H9 (cell line): ENCODE measurements at regions not wholly inside any gene's neighbourhood (a gene's known extent, or its start where the extent isn't known, plus 50 kb on each side); places are given as distances from the start of the nearest gene placed in this dataset.

ENCODE experiments used
- DNase-seq: peaks from one replicate; pipeline ENCODE4 v3.0.0-alpha.2; 2017
- H2AFZ ChIP-seq: one replicate; pipeline ENCODE4 v1.6.1; 2013; ENCODE audit warnings: mild to moderate bottlenecking, low read length, control low read depth, moderate library complexity
- H2AK5ac ChIP-seq: 2 replicates; pipeline ENCODE4 v1.6.1; 2013; ENCODE audit warnings: low read length, control low read depth, mixed read lengths; ENCODE audit not compliant: insufficient read length
- H2BK120ac ChIP-seq: one replicate; pipeline ENCODE4 v1.6.1; 2013; ENCODE audit warnings: low read depth, mild to moderate bottlenecking, low read length, control low read depth, inconsistent platforms; ENCODE audit not compliant: poor library complexity, severe bottlenecking
- H2BK12ac ChIP-seq: 2 replicates; pipeline ENCODE4 v1.6.1; 2013; ENCODE audit warnings: low read length, control low read depth, mixed read lengths, low read depth; ENCODE audit not compliant: insufficient read length
- H2BK15ac ChIP-seq: 2 replicates; pipeline ENCODE4 v1.6.1; 2013; ENCODE audit warnings: low read depth, low read length, control low read depth
- H2BK20ac ChIP-seq: one replicate; pipeline ENCODE4 v1.6.1; 2013; ENCODE audit warnings: low read depth, mild to moderate bottlenecking, low read length, control low read depth, inconsistent platforms; ENCODE audit not compliant: poor library complexity, severe bottlenecking
- H2BK5ac ChIP-seq: 2 replicates; pipeline ENCODE4 v1.6.1; 2013; ENCODE audit warnings: low read length, control low read depth, mixed read lengths; ENCODE audit not compliant: insufficient read length
- H3K14ac ChIP-seq: 2 replicates; pipeline ENCODE4 v1.6.1; 2013; ENCODE audit warnings: low read length, control low read depth; ENCODE audit not compliant: insufficient read depth
- H3K18ac ChIP-seq: 2 replicates; pipeline ENCODE4 v1.6.1; 2013; ENCODE audit warnings: low read depth, mild to moderate bottlenecking, mixed read lengths, low read length, control low read depth; ENCODE audit not compliant: insufficient read length
- H3K23ac ChIP-seq: 2 replicates; pipeline ENCODE4 v1.6.1; 2013; ENCODE audit warnings: low read length, control low read depth, mixed read lengths, low read depth; ENCODE audit not compliant: insufficient read length
- H3K23me2 ChIP-seq: 2 replicates; pipeline ENCODE4 v1.6.1; 2013; ENCODE audit warnings: low read depth, mild to moderate bottlenecking, mixed read lengths, low read length, control low read depth; ENCODE audit not compliant: insufficient read length, poor library complexity, severe bottlenecking
- H3K27ac ChIP-seq: 2 replicates; pipeline ENCODE4 v1.5.1; 2013; ENCODE audit warnings: low read length, control low read depth, mixed read lengths, low read depth; ENCODE audit not compliant: insufficient read length
- H3K27me3 ChIP-seq: 2 replicates; pipeline ENCODE4 v1.6.1; 2013; ENCODE audit warnings: low read length, control low read depth, inconsistent platforms; ENCODE audit not compliant: insufficient read depth
- H3K4ac ChIP-seq: 2 replicates; pipeline ENCODE4 v1.6.1; 2013; ENCODE audit warnings: low read depth, mild to moderate bottlenecking, control low read depth, inconsistent platforms, low read length, moderate library complexity
- H3K4me1 ChIP-seq: 2 replicates; pipeline ENCODE4 v1.6.1; 2013; ENCODE audit warnings: low read length, control low read depth, inconsistent platforms; ENCODE audit not compliant: insufficient read depth
- H3K4me2 ChIP-seq: 2 replicates; pipeline ENCODE4 v1.6.1; 2013; ENCODE audit warnings: low read length, control low read depth, mixed read lengths; ENCODE audit not compliant: insufficient read length, insufficient read depth
- H3K56ac ChIP-seq: 2 replicates; pipeline ENCODE4 v1.6.1; 2013; ENCODE audit warnings: low read depth, mild to moderate bottlenecking, mixed read lengths, low read length, control low read depth; ENCODE audit not compliant: insufficient read length
- H3K79me1 ChIP-seq: 2 replicates; pipeline ENCODE4 v1.6.1; 2013; ENCODE audit warnings: low read depth, mild to moderate bottlenecking, moderate library complexity, low read length, control low read depth, inconsistent platforms; ENCODE audit not compliant: insufficient read depth, poor library complexity, severe bottlenecking
- H3K79me2 ChIP-seq: 2 replicates; pipeline ENCODE4 v1.6.1; 2013; ENCODE audit warnings: low read length, control low read depth, inconsistent platforms; ENCODE audit not compliant: insufficient read depth
- H3K9ac ChIP-seq: 2 replicates; pipeline ENCODE4 v1.6.1; 2013; ENCODE audit warnings: low read length, control low read depth, mixed read lengths; ENCODE audit not compliant: insufficient read length; ENCODE audit errors: extremely low read depth
- H3K9me3 ChIP-seq: one replicate; pipeline ENCODE4 v1.6.1; 2013; ENCODE audit warnings: low read depth, low read length, inconsistent platforms; ENCODE audit not compliant: control insufficient read depth
- H3T11ph ChIP-seq: one replicate; pipeline ENCODE4 v1.6.1; 2013; ENCODE audit warnings: mild to moderate bottlenecking, low read length, control low read depth, inconsistent platforms
- H4K20me1 ChIP-seq: one replicate; pipeline ENCODE4 v1.6.1; 2013; ENCODE audit not compliant: control insufficient read depth, insufficient read length, insufficient read depth
- H4K5ac ChIP-seq: 2 replicates; pipeline ENCODE4 v1.6.1; 2013; ENCODE audit warnings: low read depth, mild to moderate bottlenecking, mixed read lengths, low read length, control low read depth; ENCODE audit not compliant: insufficient read length
- H4K8ac ChIP-seq: replicated peaks from 2 replicates; pipeline ENCODE4 v1.6.1; 2013; ENCODE audit warnings: low read length, control low read depth, mixed read lengths, low read depth; ENCODE audit not compliant: insufficient read length
- H4K91ac ChIP-seq: 2 replicates; pipeline ENCODE4 v1.6.1; 2013; ENCODE audit warnings: low read depth, mild to moderate bottlenecking, moderate library complexity, mixed read lengths, low read length, control low read depth; ENCODE audit not compliant: insufficient read length
- H3K27ac Mint-ChIP-seq, 3 experiments: 2 replicates in 2 of 3; 3 replicates in 1 of 3; pipeline ENCODE4 v1.8.0; 2020 to 2021; ENCODE audit warnings: mixed read lengths in 3 of 3, mild to moderate bottlenecking in 1 of 3, moderate library complexity in 1 of 3
- H3K27me3 Mint-ChIP-seq: 2 replicates; pipeline ENCODE4 v1.8.0; 2021; ENCODE audit warnings: low read depth, mild to moderate bottlenecking, moderate library complexity, mixed read lengths
- H3K36me3 Mint-ChIP-seq, 3 experiments: 2 replicates in 2 of 3; 3 replicates in 1 of 3; pipeline ENCODE4 v1.8.0; 2020 to 2021; ENCODE audit warnings: low read depth in 3 of 3, mixed read lengths in 3 of 3; ENCODE audit not compliant: insufficient read depth in 1 of 3
- H3K4me1 Mint-ChIP-seq, 2 experiments: 2 replicates each; pipeline ENCODE4 v1.8.0; 2020; ENCODE audit warnings: mixed read lengths in 2 of 2
- H3K4me3 Mint-ChIP-seq, 2 experiments: 2 replicates in 1 of 2; 3 replicates in 1 of 2; pipeline ENCODE4 v1.8.0; 2020 to 2021; ENCODE audit warnings: mild to moderate bottlenecking in 2 of 2, mixed read lengths in 2 of 2, moderate library complexity in 1 of 2
- H3K9me3 Mint-ChIP-seq, 2 experiments: 2 replicates in 1 of 2; 3 replicates in 1 of 2; pipeline ENCODE4 v1.8.0; 2020; ENCODE audit warnings: mild to moderate bottlenecking in 2 of 2, mixed read lengths in 2 of 2, moderate library complexity in 1 of 2
- WGBS: extraction: QIAGEN DNeasy Blood & Tissue Kit; methylation state at CpG from one replicate; pipeline ENCODE4 v1.1.7; 2013; ENCODE audit warnings: missing lambda C conversion rate, low lambda C conversion rate, mixed read lengths; ENCODE audit not compliant: insufficient read length; ENCODE audit errors: extremely low coverage; 5-methylcytosine and 5-hydroxymethylcytosine counted together
- TF ChIP-seq, protein P1 (sequence below): fragments of 200-600 bp; sonication (generic); conservative IDR thresholded peaks from 3 replicates; pipeline ENCODE4 v1.8.0; 2021; ENCODE audit warnings: antibody characterized with exemption, mild to moderate bottlenecking

DNA sequence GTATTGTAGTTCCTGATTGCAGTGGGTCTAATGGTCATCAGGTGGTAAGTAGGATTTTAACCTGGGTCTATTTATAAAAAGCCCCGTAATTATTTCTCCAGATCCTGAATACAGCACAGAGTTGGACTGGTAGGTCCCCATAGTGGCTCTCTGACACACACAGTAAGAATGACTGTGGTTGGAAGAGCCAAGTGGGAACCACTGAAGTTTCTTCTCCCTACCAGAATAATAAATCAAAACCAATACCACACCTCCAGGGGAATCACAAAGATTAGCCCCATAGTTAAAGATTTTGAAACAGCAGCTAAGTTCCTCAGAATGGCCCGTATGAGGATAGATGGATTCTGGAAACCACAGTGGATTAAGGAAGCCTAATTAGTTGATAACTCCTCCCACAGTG lies 68.4 kb upstream of the ZFR start:
- Histone ChIP-seq H2BK120ac (no peak overlapping the region), H3K4me2 (no peak overlapping the region), H2AK5ac (no peak overlapping the region), H3K9me3 (no peaks in the 10 kb centered on the region), H3K4ac (no peak overlapping the region), H3K27me3 (no peaks in the 10 kb centered on the region), H3K79me1 (no peaks in the 10 kb centered on the region), H2BK15ac (no peak overlapping the region), H3K79me2 (no peaks in the 10 kb centered on the region), H3K9ac (no peak overlapping the region), H3K27ac (no peak overlapping the region), H3T11ph (no peak overlapping the region), H3K23me2 (no peaks in the 10 kb centered on the region), H2BK20ac (no peak overlapping the region), H2AFZ (no peak overlapping the region), H2BK12ac (no peak overlapping the region), H4K91ac (no peak overlapping the region), H3K56ac (no peak overlapping the region), H4K8ac (no peak overlapping the region), H3K4me1 (no peaks in the 10 kb centered on the region), H2BK5ac (no peak overlapping the region), H3K14ac (no peak overlapping the region), H4K5ac (no peak overlapping the region), H4K20me1 (no peaks in the 10 kb centered on the region), H3K18ac (no peak overlapping the region), H3K23ac (no peak overlapping the region)
- no CpG with 5 or more reads among the region's 2 CpGs for WGBS
- Mint-ChIP-seq H3K4me3 (no peak overlapping the region), H3K27ac (no peak overlapping the region), H3K4me1 (peaks cover 2 to 4% of the 10 kb centered on the region in 2 experiments), H3K9me3 (no peaks in the 10 kb centered on the region), H3K27me3 (peaks cover 2% of the 10 kb centered on the region; the same call in 1 of the 2 replicates), H3K36me3 (no peaks in the 10 kb centered on the region)
- DNase-seq: no peak
- TF ChIP-seq, protein P1, sequence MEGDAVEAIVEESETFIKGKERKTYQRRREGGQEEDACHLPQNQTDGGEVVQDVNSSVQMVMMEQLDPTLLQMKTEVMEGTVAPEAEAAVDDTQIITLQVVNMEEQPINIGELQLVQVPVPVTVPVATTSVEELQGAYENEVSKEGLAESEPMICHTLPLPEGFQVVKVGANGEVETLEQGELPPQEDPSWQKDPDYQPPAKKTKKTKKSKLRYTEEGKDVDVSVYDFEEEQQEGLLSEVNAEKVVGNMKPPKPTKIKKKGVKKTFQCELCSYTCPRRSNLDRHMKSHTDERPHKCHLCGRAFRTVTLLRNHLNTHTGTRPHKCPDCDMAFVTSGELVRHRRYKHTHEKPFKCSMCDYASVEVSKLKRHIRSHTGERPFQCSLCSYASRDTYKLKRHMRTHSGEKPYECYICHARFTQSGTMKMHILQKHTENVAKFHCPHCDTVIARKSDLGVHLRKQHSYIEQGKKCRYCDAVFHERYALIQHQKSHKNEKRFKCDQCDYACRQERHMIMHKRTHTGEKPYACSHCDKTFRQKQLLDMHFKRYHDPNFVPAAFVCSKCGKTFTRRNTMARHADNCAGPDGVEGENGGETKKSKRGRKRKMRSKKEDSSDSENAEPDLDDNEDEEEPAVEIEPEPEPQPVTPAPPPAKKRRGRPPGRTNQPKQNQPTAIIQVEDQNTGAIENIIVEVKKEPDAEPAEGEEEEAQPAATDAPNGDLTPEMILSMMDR: no peak
